HG02840 (cell line): ENCODE measurements at regions not wholly inside any gene's neighbourhood (a gene's known extent, or its start where the extent isn't known, plus 50 kb on each side); places are given as distances from the start of the nearest gene placed in this dataset.

ENCODE experiments used
- ATAC-seq: cut with Tn5 transposase; IDR thresholded peaks from one replicate; pipeline ENCODE4 v1.9.1; 2021; ENCODE audit warnings: mild to moderate bottlenecking, moderate library complexity, moderate number of reproducible peaks; ENCODE audit not compliant: unreplicated experiment, low FRiP score

- ATAC-seq, result no peak
Observed at GRCh38 chr16:14337303-14338191, 266.4 kb downstream of the MRTFB start.

GRCh38 chr16:14335297-14335696 lies 264.2 kb downstream of the MRTFB start:
- no peak for ATAC-seq

DNA sequence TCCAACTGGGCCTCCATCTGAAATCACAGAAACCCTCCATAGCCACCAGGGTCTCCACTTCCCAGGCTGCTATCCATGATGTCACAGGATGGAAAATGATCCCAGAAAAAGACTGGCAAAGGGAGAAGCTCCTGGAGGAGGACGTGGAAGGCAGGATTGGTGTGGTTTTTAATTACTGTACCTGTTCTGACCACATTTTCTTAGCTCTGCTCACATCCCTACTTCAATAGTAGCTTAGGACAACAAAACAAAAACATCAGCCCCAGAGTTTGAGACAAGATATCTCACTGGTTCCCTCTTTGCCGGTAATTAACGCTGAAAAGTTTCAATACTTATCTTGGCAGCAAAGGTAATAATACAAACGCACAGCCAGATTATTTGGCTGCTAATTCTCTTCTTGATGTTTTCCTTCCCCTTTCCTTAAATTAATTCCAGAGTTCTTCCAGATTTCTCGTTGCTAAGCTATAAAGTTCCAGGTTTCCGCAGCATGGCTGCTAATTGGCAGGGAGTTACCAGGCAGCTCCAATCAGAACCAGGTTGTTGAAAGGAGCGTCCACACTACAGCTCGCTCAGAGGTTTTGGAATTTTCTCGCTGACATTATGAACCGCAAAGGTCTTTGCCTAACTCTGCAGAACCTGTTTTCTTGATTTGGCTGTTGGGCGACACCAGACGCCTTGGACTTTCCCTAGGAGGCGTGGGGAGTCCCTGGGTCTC lies 263.4 kb downstream of the MRTFB start:
- no peak for ATAC-seq

GRCh38 chr16:14333361-14333760 lies 262.2 kb downstream of the MRTFB start:
- no peak for ATAC-seq

DNA sequence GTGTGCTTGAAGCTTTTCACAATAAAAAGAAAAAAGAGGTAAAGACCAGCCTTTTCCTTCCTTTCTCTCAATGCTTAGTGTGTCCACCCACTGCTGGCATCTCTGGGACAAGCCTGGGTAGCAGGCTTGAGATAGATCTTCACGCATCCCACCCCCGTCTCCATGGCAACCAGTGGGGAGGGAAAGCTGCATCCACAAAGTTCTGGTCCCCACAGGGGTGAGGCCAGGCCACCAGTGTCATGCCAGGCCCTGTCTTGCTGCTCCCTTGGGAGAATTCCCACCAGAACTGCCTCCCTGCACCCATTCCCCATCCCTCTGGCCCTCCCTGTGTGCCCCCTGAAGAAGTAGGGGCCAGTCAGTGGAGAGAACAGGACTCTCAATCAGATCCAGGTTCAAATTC lies 259.9 kb downstream of the MRTFB start:
- ATAC-seq, result no peak

- ATAC-seq, result no peak
Observed at GRCh38 chr16:14329727-14330350, 258.7 kb downstream of the MRTFB start.

DNA sequence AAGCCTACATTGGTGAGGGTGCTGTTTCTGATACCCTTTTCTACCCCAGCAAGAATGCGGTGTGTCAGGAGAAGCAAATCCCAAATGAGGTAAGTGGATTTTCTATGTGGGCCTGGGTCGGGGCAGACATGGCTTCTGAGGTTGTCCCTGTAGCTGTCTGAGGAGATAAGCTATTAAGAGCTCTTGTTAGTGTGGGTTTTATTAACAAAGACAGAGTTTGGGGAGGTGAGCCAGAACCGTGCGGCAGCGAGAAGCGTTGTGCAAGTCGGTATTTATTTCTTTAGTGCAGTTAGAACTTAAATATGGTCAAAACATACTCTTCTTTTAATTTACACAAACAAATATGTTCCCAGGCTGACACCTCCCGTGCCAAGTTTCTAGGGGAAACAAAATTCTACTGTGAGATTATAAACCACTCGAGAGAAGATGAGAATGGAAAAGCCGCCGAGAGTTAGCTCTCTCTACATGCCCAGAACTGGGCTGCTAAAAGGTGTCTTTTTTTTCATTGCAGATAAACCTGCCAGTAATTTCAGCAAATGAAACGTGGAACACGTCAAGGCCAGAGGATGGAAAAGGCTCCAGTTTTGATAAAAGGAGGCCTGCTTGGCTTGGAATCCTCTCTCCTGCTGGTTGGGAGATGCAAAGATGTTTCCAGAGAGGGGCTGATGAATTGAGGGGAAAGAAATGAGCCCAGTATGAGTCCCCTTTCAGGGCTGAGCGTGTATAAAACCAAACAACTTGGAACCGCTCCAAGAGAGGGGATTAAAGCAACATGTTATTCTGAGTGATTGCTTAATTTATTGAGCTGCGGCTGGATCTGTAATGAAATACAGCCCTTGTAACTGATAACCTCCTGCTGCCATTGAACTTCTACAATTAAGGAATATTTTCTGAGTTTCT lies 254.6 kb downstream of the MRTFB start:
- ATAC-seq, result no peak

DNA sequence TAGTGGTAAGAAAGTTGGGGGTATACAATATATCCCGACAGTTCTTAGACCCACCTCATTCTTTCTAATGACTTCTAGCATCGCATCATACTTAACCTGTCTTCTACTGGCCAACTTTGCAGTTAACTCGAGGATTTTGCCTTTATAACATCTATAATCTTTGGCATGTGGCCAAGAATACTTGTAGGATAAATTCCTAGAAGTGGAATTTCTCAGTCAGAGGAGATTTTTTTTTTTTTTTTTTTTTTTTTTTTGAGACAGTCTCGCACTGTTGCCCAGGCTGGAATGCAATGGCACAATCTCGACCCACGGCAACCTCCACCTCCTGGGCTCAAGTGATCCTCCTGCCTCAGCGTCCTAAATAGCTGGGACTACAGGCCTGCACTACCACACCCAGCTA lies 253.5 kb downstream of the MRTFB start:
- no peak for ATAC-seq

- no peak for ATAC-seq
Observed at GRCh38 chr16:14322186-14322585, 251.1 kb downstream of the MRTFB start.

DNA sequence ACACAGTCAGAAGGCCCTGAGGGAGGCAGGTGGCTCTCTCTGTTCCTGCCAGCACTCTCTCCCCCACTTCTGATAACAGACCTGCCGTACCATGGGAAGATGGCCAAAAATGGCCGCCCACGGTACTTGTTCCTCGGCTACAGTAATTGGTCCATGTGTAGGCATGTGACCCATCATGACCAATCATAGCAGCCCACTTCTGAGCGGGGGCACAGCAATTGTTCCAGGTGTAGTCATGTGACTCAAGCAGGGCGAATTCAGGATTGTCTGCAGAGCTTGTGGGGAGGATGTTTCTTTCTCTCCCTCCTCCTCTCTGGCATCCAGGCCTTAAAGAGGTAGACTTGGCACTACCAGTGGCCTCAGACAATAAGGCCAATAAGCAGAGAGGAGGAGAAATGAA lies 250.4 kb downstream of the MRTFB start:
- ATAC-seq, result no peak

- ATAC-seq, result no peak
Observed at GRCh38 chr16:14320406-14320805, 249.3 kb downstream of the MRTFB start.
